DOHH2 (cell line): ENCODE measurements at regions not wholly inside any gene's neighbourhood (a gene's known extent, or its start where the extent isn't known, plus 50 kb on each side); places are given as distances from the start of the nearest gene placed in this dataset.
"Not testable (repeated sequence)": the region's sequence is repeated elsewhere in the genome, so short reads cannot be mapped to it uniquely, and the experiment has no call there.

ENCODE experiments used
- CTCF ChIP-seq: fragments of 200-600 bp; sonication (generic); IDR thresholded peaks from one replicate; pipeline ENCODE4 v1.5.1; 2014; ENCODE audit warnings: antibody characterized with exemption, mild to moderate bottlenecking, low read depth, low read length; ENCODE audit not compliant: poor library complexity, severe bottlenecking
- EZH2phosphoT487 ChIP-seq: fragments of 200-600 bp; sonication (generic); IDR thresholded peaks from 2 replicates; pipeline ENCODE4 v1.6.1; 2017; ENCODE audit warnings: borderline replicate concordance, mild to moderate bottlenecking, antibody characterized with exemption, low read length, moderate library complexity, mixed read lengths

- not testable (repeated sequence) for TF ChIP-seq CTCF, EZH2phosphoT487
These were observed 581.3 kb downstream of the TUBA3C start for GRCh38 chr13:18600366-18600765.
